Psoas muscle (tissue), 7 donors: ENCODE measurements at regions not wholly inside any gene's neighbourhood (a gene's known extent, or its start where the extent isn't known, plus 50 kb on each side); places are given as distances from the start of the nearest gene placed in this dataset.

ENCODE experiments used
- ATAC-seq, 4 donors: fragments of 200-7000 bp; cut with Tn5 transposase; one replicate each; pipeline ENCODE4 v1.9.1; 2020; ENCODE audit warnings: moderate library complexity in 3 of 4, mild to moderate bottlenecking in 2 of 4
- DNase-seq, 2 donors: peaks; one replicate each; pipeline ENCODE4 v3.0.0-alpha.2; 2020
- H3K27ac ChIP-seq: fragments of 200-600 bp; one replicate; pipeline ENCODE4 v1.8.0; 2022
- H3K27me3 ChIP-seq, 3 donors: fragments of 200-600 bp in 1 of 3; one replicate each; pipeline versions ENCODE4 v1.6.1 to v1.8.0; 2013 to 2022; ENCODE audit warnings: low read length in 2 of 3, mild to moderate bottlenecking in 2 of 3, moderate library complexity in 1 of 3; ENCODE audit not compliant: insufficient read depth in 3 of 3
- H3K36me3 ChIP-seq, 2 donors: fragments of 200-600 bp in 1 of 2; one replicate each; pipeline versions ENCODE4 v1.6.1 to v1.8.0; 2013 to 2022; ENCODE audit warnings: low read depth in 1 of 2, mild to moderate bottlenecking in 1 of 2, moderate library complexity in 1 of 2; ENCODE audit not compliant: insufficient read depth in 1 of 2
- H3K4me1 ChIP-seq: fragments of 200-600 bp; one replicate; pipeline ENCODE4 v1.8.0; 2022
- H3K4me3 ChIP-seq: fragments of 200-600 bp; one replicate; pipeline ENCODE4 v1.8.0; 2022; ENCODE audit warnings: mild to moderate bottlenecking
- H3K9me3 ChIP-seq: fragments of 200-600 bp; one replicate; pipeline ENCODE4 v1.8.0; 2022
- WGBS, 3 donors: extraction: QIAGEN DNeasy Blood & Tissue Kit; methylation state at CpG; one replicate each; pipeline versions ENCODE4 v1.1.6 to v1.1.7; 2013; 5-methylcytosine and 5-hydroxymethylcytosine counted together
- intact Hi-C, 2 donors: fragments of 100-400 bp; cut with DNase I; formaldehyde crosslinking; loops; one replicate each; pipeline versions ENCODE4 v1.11.0 to v1.14.2; 2022
- TF ChIP-seq, protein P1 (sequence below): fragments of 200-600 bp; IDR thresholded peaks from one replicate; pipeline ENCODE4 v1.8.0; 2022; ENCODE audit warnings: antibody characterized with exemption
- donor health status: healthy with polysubstance abuse.
- donor health status: DM: no; HTN: no; CAD: no; lungs with moderate emphysema.
- donor health status: Bipolar disorder and iron deficiency.
- donor health status: healthy.
- donor health status: DM: yes; HTN: yes; CAD: no.
- donor health status: DM: no; HTN: no; CAD: no.
- donor health status: DM: yes; HTN: yes; CAD: no.

DNA sequence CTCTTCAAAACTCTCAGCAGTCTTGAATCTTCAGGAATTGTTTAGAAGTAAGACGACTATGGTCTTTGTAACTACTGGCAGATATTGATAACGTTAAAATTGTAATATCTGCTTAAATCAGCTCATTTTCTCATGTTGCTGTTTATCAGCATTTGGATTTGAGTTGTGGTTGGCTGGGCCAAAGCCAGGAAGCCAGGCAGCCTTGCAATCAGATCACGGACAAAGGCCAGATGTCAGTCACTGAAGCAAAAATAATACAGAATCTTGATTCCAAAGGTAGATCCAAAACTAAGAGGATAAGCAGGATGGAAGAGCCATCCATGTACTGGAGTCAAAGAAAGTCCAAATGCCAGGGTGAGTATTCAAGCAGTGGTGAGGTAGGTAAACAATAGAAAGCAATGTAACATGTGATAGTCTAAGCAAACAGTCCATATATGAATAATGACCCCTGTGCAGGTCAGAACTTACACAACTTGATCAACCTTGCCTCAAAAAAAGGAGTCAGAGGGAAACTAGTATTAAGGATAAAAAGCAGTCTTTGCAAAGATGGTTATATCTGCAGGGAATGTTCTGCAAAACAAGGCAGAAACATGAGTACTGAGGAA lies 95.8 kb upstream of the RAP1B start:
- H3K27me3 ChIP-seq: no peaks in the 10 kb centered on the region
- H3K4me1 ChIP-seq: no peaks in the 10 kb centered on the region
- DNase-seq (no peak), ATAC-seq (no peak)
- TF ChIP-seq, protein P1, sequence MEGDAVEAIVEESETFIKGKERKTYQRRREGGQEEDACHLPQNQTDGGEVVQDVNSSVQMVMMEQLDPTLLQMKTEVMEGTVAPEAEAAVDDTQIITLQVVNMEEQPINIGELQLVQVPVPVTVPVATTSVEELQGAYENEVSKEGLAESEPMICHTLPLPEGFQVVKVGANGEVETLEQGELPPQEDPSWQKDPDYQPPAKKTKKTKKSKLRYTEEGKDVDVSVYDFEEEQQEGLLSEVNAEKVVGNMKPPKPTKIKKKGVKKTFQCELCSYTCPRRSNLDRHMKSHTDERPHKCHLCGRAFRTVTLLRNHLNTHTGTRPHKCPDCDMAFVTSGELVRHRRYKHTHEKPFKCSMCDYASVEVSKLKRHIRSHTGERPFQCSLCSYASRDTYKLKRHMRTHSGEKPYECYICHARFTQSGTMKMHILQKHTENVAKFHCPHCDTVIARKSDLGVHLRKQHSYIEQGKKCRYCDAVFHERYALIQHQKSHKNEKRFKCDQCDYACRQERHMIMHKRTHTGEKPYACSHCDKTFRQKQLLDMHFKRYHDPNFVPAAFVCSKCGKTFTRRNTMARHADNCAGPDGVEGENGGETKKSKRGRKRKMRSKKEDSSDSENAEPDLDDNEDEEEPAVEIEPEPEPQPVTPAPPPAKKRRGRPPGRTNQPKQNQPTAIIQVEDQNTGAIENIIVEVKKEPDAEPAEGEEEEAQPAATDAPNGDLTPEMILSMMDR: no peak
- no peak overlapping the region for H3K4me3 ChIP-seq
- no peaks in the 10 kb centered on the region for H3K9me3 ChIP-seq
- H3K27ac ChIP-seq: no peak overlapping the region
- no peaks in the 10 kb centered on the region for H3K36me3 ChIP-seq
- intact Hi-C loops: no loop called here
- WGBS, 3 donors: 75 to 79% (median 76%) methylated on average over 3 of the region's 3 CpGs

DNA sequence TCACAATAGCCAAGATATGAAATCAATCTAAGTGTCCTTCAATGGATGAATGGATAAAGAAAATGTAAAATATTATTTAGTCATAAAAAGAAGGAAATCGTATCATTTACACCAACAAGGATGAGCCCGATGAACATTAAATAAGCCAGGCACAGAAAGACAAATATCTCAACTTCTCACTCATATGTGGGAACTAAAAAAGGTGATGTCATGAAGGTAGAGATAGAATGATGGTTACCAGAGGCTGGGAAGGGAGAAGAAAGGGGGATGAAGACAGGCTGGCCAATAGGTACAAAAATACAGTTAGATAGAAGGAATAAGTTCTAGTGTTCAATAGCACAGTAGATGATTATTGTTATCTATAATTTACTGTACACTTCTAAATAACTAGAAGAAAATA lies 94.9 kb upstream of the RAP1B start:
- 93 to 96% (median 94%) methylated on average over 2 of the region's 2 CpGs for WGBS, 3 donors
- H3K36me3 ChIP-seq: no peaks in the 10 kb centered on the region
- no peak overlapping the region for H3K4me3 ChIP-seq
- H3K27ac ChIP-seq: no peak overlapping the region
- no peak for DNase-seq
- no peak for ATAC-seq
- intact Hi-C loops: no loop called here
- no peaks in the 10 kb centered on the region for H3K27me3 ChIP-seq
- no peaks in the 10 kb centered on the region for H3K9me3 ChIP-seq
- H3K4me1 ChIP-seq: no peaks in the 10 kb centered on the region
- TF ChIP-seq, protein P1: no peak

- H3K9me3 ChIP-seq: no peaks in the 10 kb centered on the region
- ATAC-seq (no peak), DNase-seq (no peak)
- H3K4me3 ChIP-seq: no peak overlapping the region
- no peaks in the 10 kb centered on the region for H3K27me3 ChIP-seq
- WGBS, 3 donors: 41 to 52% (median 49%) methylated on average over 5 of the region's 5 CpGs
- no peak overlapping the region for H3K27ac ChIP-seq
- no peaks in the 10 kb centered on the region for H3K4me1 ChIP-seq
- H3K36me3 ChIP-seq: no peaks in the 10 kb centered on the region
- intact Hi-C loops: no loop called here
- TF ChIP-seq, protein P1: no peak
Measured at GRCh38 chr12:68521321-68521839, 89.3 kb upstream of the RAP1B start.

GRCh38 chr12:68521848-68522502 lies 88.7 kb upstream of the RAP1B start:
- no peak for DNase-seq
- Histone ChIP-seq H3K9me3 (no peaks in the 10 kb centered on the region), H3K27ac (no peak overlapping the region), H3K27me3 (no peaks in the 10 kb centered on the region), H3K4me1 (no peaks in the 10 kb centered on the region), H3K4me3 (no peak overlapping the region), H3K36me3 (no peaks in the 10 kb centered on the region)
- 69 to 83% (median 72%) methylated on average over 5 of the region's 5 CpGs for WGBS, 3 donors
- no peak for ATAC-seq
- intact Hi-C loops: no loop called here
- TF ChIP-seq, protein P1: no peak
